OCI-LY7 (cell line): ENCODE measurements at regions not wholly inside any gene's neighbourhood (a gene's known extent, or its start where the extent isn't known, plus 50 kb on each side); places are given as distances from the start of the nearest gene placed in this dataset.

Experiments
- CTCF ChIP-seq: fragments of 200-600 bp; sonication (generic); conservative IDR thresholded peaks from 2 replicates; pipeline ENCODE4 v1.5.1; 2014; ENCODE audit warnings: mild to moderate bottlenecking, antibody characterized with exemption, low read length, moderate library complexity, mixed read lengths
- EZH2phosphoT487 ChIP-seq: fragments of 200-600 bp; sonication (generic); IDR thresholded peaks from 2 replicates; pipeline ENCODE4 v1.6.1; 2018; ENCODE audit warnings: low read depth, borderline replicate concordance, mild to moderate bottlenecking, mixed run types, antibody characterized with exemption, low read length, moderate library complexity, mixed read lengths

GRCh38 chr2:23246992-23247683 lies 137.8 kb upstream of the KLHL29 start:
- TF ChIP-seq CTCF (no peak), EZH2phosphoT487 (no peak)
